ENCODE measurements at regions not wholly inside any gene's neighbourhood (a gene's known extent, or its start where the extent isn't known, plus 50 kb on each side); places are given as distances from the start of the nearest gene placed in this dataset.

DNA sequence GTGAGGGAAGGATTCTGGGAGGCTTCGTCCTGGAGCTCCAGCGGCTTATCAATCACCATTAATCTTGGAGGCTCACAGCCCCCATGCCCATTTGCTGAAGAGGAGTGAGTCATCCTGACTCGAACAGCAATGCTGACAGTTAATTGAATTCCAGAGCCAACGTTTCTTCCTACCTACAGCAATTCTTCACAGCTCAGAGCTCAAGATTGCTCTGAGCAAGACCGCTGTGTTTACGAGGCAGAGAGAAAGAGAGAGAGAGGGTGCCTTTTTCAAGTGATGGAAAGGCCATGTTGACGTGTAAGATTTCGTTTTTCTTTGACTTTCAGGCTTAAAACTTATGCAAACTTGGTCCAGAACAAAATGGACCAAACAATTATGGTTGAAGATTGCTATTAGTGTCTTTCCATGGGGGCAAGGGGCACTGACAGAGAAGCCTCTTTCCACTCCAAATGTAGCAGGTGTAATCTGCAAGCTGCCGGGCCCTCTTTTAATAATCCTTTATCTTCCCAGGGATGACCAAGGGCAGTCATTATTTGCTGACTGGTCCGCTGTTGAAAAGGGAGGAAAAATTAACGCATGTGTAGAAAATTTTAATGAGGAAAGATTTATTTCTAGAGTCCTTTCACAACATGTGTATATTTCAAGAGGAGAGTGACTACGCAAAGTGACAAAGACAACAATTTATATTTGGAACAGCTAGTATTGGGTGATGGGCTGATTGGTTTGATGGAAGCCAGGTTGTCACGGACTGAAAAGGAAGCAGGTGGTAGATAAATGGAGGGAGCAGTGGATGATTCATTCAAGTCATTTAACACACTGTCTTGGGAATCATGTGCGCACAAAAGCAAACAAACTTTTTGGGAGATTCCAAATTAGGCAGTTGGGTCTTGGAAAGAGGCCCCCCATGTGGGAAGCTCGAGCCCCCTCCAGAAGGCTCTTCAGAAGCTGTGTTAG, 136.1 kb upstream of the IRF2BP2 start (continued):
- TF ChIP-seq HMGN3 (IDR thresholded peaks at IDR 0.05; ENCODE audit: borderline replicate concordance, extremely low read depth, insufficient read length, low read depth, low read length) (no peak), TRIM28 (IDR thresholded peaks at IDR 0.05) (no peak), ZNF3 (CRISPR knock-in tag; IDR thresholded peaks at IDR 0.05) (no peak), POLR2H (tag; IDR thresholded peaks at IDR 0.05; ENCODE audit: low read depth) (no peak), ZNF407 (IDR thresholded peaks at IDR 0.05; ENCODE audit: low read depth) (no peak), SMAD1 (IDR thresholded peaks at IDR 0.05; ENCODE audit: low read depth, low read length, partially characterized antibody) (no peak), ID3 (CRISPR knock-in tag; IDR thresholded peaks at IDR 0.05) (no peak), ID3 (tag; IDR thresholded peaks at IDR 0.05) (no peak), GABPB2 (CRISPR knock-in tag; conservative IDR thresholded peaks at IDR 0.05) (no peak), PTRF (tag; IDR thresholded peaks at IDR 0.05) (no peak), JUNB (CRISPR knock-in tag; conservative IDR thresholded peaks at IDR 0.05) (0 out of 2 replicates have a peak, but pooled peaks have one; percentile 46), ZNF354B (CRISPR knock-in tag; IDR thresholded peaks at IDR 0.05) (no peak), ZNF347 (CRISPR knock-in tag; IDR thresholded peaks at IDR 0.05; ENCODE audit: low read depth) (no peak), ZNF507 (tag; conservative IDR thresholded peaks at IDR 0.05) (no peak), NEUROD1 (IDR thresholded peaks at IDR 0.05; ENCODE audit: borderline replicate concordance, low read depth, low read length, partially characterized antibody) (peak; percentile 17), ZNF76 (CRISPR knock-in tag; IDR thresholded peaks at IDR 0.05; ENCODE audit: borderline replicate concordance) (no peak)
- TF ChIP-seq, protein P1, sequence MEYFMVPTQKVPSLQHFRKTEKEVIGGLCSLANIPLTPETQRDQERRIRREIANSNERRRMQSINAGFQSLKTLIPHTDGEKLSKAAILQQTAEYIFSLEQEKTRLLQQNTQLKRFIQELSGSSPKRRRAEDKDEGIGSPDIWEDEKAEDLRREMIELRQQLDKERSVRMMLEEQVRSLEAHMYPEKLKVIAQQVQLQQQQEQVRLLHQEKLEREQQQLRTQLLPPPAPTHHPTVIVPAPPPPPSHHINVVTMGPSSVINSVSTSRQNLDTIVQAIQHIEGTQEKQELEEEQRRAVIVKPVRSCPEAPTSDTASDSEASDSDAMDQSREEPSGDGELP (CRISPR knock-in tag; IDR thresholded peaks at IDR 0.05; ENCODE audit: borderline replicate concordance), result no peak
- TF ChIP-seq, protein P2, sequence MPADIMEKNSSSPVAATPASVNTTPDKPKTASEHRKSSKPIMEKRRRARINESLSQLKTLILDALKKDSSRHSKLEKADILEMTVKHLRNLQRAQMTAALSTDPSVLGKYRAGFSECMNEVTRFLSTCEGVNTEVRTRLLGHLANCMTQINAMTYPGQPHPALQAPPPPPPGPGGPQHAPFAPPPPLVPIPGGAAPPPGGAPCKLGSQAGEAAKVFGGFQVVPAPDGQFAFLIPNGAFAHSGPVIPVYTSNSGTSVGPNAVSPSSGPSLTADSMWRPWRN (IDR thresholded peaks at IDR 0.05; ENCODE audit: low read depth), result no peak

Data from K562 (cell line).